Activated CD4-positive, alpha-beta T cell treated with anti-CD3 and anti-CD28 coated beads, Interleukin-2, amount 50 U/mL, for 16 hours (primary cell): ENCODE measurements at regions not wholly inside any gene's neighbourhood (a gene's known extent, or its start where the extent isn't known, plus 50 kb on each side); places are given as distances from the start of the nearest gene placed in this dataset.
"Not testable (repeated sequence)": the region's sequence is repeated elsewhere in the genome, so short reads cannot be mapped to it uniquely, and the experiment has no call there.

Experiments used
- DNase-seq: peaks from one replicate; pipeline ENCODE4 v3.0.0-alpha.2; 2020

DNA sequence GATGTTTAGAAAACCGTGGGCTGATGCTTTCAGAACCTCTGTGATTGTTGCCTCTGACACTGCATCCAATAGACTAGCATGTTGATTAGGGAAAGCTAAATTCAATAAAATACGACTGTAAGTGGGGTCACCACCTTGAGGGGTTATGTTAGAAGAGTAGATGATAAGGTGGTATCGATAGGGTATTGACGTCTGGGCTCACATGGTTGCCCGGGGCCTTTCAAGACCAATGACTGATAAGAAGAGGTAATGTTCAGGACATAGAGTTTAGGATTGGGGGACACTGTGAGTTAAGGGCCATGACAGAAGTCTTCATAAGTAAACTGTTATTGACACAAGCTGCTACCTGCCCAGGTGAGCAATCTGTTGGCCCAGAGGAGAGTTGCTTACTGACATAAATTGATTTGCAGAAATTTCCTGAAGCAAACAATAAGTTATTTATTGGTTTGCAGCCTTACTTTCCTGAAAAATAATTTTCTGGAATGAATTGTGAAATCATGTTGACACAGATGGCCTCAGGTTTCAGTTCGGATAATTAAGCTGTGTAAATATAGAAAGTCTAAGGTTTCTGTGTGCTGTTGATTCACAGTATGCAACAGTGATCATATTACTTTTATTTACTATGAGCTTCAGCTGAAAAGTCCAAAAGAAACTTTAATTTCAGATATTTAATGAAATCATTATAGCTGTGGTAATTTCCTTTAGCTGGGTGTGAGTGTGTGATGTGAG lies 289.9 kb upstream of the PRSS16 start:
- not testable (repeated sequence) for DNase-seq

DNA sequence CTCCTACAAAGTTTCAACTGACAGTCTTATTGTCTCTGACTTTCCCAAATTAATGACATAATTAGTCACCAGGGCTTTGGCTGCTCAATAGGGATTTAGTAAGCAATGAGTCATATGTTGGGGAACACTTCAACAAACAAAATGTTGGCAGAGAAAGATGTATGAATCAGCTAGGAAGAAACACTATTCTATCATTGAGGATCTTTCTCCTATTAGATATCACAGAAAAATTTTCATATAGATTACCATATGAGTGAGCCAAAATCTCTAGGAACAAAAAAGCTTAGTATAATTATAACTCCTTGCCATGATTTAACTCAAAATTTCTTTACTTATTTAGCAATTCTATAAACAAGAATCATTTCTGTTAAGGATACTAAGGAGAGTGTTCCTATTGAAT lies 286.3 kb upstream of the PRSS16 start:
- DNase-seq = not testable (repeated sequence)

DNA sequence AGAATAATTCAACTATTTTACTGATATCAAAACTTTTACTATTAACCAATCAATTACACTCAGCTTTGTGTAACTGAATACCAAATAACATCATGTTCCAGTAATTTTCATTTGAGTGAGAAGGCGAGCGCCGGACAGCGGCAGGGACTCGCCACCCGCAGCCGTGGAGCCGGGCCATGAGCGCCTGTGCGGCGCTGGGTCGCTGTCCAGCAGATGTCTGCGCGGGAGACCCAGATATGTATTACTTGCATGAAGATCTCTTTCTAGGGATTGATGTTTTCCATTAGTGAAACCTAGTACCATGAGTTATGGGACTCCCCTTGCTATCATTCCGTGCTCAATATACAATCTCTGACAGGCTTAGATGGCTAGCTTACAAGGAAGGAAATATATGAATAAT lies 245.1 kb upstream of the PRSS16 start:
- DNase-seq = no peak

DNA sequence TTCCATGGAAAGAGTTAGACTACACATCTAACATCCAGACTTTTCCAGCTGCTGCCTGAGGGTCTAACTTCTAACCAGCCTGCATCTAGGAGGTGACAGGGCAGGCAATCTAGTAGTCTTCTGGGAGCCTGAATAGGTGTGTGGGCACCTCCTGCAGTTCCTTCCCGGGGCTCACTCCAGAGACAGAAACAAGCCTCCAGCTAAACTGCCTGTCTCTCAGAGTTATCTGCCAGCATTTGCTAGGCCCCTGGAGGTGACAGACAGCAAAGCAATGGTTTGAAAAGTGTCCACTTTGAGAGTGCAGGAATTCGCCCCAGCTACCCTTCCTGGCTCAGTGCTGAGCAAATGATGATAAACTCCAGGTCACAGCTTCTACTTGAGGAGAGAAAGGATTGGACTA lies 240.5 kb upstream of the PRSS16 start:
- DNase-seq = no peak

DNA sequence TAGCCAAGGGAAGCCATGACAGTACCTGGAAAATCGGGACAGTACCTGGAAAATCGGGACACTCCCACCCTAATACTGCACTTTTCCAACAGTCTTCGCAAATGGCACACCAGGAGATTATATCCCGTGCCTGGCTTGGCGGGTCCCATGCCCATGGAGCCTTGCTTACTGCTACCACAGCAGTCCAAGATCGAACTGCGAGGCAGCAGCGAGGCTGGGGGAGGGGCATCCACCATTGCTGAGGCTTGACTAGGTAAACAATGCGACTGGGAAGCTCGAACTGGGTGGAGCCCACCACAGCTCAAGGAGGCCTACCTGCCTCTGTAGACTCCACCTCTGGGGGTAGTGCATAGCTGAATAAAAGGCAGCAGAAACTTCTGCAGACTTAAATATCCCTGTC lies 238.9 kb upstream of the PRSS16 start:
- not testable (repeated sequence) for DNase-seq

DNA sequence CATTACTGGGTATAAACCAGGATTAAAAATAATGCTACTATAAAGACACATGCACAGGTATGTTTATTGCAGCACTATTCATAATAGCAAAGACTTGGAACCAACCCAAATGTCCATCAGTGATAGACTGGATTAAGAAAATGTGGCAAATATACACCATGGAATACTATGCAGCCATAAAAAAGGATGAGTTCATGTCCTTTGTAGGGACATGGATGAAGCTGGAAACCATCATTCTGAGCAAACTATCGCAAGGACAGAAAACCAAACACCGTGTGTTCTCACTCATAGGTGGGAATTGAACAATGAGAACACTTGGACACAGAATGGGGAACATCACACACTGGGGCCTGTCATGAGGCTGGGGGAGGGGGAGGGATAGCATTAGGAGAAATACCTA lies 233.4 kb upstream of the PRSS16 start:
- not testable (repeated sequence) for DNase-seq

DNA sequence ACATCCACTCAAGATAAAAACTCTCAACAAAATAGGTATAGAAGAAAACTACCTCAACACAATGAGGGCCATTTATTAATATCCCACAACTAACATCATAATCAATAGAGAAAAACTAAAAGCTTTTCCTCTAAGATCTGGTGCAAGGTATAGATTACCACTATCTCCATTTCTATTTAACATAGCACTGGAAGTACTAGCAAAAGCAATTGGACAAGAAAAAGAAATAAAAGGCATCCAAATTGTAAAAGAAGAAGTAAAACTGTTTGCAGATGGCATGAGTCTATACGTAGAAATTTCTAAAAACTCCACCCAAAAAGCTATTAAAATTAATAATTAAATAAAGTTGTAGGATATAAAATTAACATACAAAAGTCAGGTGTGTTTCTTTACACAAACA lies 230.8 kb upstream of the PRSS16 start:
- DNase-seq = no peak

DNA sequence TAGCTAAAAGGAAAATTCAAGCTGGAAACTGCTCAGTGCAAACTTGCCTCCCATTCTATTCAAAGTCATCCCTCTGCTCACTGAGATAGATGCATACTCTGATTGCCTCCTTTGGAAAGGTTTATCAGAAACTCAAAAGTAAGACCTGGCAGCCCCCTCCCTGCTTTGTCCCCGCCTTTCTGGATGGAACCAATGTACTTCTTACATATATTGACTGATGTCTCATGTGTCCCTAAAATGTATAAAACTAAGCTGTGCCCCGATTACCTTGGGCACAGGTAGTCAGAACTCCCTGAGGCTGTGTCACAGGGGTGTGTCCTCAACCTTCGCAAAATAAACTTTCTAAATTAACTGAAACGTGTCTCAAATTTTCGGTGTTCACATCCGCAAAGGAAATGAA lies 229.1 kb upstream of the PRSS16 start:
- not testable (repeated sequence) for DNase-seq

DNA sequence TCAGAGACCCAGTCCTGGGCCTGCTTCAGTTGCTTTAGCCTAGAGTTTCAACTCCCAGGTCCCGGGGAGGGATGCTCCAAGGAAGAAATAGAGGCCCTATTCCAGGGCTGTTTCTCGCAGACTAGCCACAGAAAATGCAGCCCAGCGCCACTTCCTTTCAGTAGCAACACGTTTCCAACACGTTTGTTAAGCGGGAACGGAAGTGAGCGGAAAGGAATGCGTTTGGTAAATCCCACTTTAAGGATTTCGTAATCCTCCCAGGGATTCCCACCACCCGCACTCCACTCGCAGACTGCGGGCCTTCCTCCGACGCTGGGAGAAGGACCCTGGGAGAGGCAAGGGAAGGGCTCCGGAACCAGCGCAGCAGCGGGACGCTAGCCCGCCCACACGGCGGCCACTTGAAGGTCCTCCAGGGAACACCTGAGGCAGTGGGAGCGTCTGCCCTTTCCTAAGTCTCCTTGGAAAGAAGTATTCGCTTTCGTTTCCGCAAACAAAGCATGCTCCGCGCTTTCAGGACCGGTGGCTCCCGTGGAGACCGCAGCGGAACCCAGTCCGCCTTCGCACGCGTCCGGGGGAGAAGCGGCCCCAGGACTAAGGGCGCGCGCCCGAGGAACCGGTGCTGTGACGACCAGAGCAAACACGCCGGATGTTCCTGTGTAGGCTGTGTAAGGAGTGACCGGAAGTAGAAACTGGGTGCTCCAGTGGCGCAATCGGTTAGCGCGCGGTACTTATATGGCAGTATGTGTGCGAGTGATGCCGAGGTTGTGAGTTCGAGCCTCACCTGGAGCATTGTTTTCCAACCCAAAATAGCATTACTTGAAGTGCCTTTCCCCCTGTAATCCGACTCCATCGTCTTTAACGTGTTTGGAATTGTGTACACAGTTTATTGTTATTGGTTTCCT lies 227.6 kb upstream of the PRSS16 start:
- DNase-seq = peak; percentile 81

DNA sequence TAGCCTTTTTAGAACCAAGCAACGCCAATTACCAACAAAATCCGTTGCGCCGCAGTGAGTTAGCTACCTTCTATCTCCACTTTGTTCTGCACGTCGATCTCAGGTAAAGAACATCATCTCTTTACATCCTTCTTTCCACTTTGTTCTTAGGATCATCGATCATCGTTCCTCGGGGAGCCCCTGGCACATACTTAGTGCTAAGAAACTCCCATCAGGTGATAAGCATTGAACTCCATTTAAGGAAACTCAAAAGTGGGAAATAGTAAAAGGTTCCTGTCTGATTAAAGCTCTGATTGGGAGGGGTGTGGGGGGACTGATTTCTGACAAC lies 227.0 kb upstream of the PRSS16 start:
- no peak for DNase-seq

DNA sequence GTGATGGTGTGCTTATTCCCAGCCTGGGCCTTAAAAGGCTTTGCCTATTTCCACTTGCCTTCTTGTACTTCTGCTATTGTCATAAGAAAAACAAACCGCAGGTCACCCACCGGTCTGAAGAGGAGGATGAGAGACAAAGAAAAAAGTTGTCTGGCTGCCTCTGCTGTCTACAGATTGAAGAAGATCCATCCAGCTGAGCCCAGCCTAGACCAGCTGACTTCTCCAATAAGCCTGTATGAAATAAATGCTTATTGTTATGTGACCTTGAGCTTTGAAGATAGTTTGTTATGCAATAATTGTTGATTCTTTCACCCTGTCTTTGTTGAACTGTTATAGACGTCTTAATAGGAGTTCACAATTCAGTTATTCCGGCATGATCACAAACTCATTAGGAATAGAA lies 223.8 kb upstream of the PRSS16 start:
- no peak for DNase-seq

DNA sequence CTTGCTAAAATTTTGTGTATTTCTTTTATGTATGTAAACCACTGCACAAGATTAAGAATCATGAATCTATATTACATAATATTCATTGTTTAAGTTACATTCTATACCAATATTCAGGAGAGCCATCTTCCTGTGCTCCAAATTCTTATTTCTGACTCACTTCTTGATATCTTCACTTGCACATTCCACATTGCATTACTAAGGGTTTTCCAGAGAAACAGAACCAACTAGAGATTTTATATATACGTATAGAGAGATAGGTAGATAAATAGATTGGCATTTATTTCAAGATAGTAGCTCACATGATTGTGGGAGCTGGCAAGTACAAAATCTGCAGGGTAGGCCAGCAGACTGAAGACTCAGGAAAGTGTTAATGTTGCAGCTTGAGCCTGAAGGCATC lies 222.2 kb upstream of the PRSS16 start:
- no peak for DNase-seq

DNA sequence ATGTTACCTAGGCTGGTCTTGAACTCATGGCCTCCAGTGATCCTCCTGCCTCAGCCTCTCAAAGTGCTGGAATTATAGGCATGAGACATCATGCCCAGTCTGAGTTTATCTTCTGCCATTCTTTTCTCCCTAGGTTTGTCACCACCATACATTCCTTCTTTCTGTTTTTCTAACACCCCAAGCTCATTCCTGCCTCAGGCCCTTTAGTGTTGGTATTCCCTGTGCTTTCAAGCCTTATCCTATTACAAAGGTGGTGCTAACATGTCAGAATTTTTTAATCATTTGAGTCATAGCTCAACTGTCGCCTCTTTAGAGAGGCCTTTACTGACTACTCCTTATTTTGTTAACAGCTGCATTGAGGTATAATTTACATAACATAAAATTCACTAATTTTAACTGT lies 221.1 kb upstream of the PRSS16 start:
- DNase-seq = no peak

DNA sequence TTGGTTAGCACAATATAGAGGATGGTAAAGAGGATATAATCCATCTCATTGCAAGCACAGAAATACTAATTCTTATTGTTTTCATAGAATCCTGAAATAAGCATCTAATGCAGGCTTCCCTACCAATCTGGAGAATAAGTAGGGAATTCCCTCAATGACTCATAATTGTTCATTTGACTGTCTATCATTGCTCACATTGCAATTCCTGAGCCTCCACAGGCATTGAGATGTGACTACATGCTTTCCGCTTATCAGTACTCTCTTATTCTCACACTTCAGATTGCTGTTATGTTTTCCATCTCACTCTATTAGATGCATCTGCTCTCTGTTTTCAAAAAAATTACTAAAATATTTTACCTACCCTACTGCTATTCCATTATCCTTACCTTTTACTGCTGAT lies 216.2 kb upstream of the PRSS16 start:
- no peak for DNase-seq

DNA sequence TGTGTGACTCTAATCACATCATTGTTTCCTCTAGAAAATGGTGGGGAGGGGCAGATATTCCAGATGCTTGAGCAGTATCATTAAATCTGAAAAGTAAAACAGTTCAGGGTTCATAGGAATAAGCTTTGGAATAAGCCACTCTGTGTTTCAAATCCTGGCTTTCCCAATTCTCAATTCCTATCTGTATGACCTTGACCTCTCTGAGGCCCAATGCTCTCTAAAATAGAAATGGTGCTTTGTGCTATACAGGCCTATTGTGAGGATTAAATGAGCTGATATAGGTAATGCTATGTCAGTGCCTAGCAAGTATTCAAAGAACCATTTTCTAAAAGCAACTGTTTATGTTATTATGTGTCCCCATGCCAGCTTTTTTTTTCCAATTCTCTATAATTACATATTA lies 209.0 kb upstream of the PRSS16 start:
- DNase-seq = no peak

DNA sequence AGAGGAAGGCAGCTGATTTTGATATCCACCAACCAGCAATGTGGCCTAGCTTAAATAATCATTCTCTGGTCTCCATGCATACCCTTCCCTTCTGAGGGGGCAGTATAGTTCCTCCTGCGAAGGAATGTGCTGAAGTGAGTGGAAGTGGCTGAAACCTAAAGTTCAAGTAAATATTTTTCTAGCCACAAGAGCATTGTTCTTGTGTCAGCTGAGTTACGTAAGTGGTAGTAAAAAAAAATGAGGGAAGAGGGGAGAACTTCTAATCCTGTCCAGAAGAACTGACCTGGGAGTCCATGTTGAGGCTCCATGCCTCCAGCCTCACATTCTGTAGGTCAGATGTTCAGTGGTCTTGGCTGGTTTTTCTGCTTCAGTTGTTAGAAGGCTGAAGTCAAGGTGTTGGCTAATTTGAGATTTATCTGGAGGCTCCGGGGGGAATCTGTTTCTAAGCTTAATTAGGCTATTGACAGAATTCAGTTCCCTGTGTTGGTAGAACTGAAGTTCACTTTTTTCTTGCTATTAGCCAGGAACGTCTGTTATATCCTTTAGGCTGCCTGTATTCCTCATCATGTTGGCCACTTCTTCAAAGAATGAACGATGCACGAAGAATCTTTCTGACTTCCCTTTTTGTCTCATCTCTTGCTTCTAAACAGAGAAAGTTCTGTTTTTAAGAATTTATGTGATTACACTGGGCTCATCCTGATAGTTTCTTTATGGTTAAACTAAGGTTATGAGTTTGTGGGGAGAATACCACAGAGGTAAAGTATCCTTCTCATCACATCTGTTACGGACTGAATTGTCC lies 207.1 kb upstream of the PRSS16 start:
- DNase-seq = no peak

DNA sequence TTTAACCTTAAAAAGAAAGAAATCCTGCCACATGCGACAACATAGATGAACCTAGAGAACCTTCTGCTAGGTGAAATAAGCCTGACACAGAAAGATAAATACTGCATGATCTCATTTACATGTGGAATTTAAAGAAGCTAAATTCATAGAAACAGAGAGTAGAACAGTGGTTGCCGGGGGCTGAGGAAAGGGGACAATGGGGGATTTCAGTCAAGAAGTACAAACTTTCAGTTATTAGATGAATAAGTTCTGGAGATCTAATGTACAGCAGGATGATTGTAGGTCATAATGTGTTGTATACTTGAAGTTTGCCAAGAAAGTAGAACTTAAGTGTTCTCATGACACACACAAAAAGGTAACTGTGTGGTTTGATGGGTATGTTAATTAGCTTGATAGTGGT lies 204.3 kb upstream of the PRSS16 start:
- DNase-seq = no peak

DNA sequence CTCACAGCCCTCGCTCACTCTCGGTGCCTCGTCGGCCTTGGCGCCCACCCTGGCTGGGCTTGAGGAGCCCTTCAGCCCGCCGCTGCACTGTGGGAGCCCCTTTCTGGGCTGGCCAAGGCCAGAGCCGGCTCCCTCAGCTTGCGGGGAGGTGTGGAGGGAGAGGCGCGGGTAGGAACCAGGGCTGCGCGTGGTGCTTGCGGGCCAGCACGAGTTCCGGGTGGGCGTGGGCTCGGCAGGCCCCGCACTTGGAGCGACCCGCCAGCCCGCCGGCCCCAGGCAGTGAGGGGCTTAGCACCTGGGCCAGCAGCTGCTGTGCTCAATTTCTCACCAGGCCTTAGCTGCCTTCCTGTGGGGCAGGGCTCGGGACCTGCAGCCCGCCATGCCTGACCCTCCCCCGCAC lies 202.4 kb upstream of the PRSS16 start:
- not testable (repeated sequence) for DNase-seq

DNA sequence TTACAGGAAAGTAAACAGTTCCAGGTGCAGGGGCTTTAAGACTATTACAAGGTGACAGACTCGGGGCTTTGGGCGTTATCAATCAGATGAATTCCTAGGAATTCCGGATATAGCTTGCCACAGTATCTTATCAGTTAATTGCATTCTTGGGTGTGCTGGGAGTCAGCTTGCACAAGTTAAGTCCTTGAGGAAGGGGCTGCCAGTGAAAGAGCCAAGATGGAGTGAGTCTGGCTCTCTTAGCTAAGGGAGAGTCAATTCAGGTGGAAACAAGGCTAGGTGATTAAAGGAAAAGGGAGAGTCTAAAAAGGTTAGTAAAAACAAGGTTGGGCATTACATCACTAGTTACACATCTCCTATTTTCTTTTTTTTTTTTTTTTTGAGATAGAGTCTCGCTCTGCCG lies 199.8 kb upstream of the PRSS16 start:
- DNase-seq = not testable (repeated sequence)

DNA sequence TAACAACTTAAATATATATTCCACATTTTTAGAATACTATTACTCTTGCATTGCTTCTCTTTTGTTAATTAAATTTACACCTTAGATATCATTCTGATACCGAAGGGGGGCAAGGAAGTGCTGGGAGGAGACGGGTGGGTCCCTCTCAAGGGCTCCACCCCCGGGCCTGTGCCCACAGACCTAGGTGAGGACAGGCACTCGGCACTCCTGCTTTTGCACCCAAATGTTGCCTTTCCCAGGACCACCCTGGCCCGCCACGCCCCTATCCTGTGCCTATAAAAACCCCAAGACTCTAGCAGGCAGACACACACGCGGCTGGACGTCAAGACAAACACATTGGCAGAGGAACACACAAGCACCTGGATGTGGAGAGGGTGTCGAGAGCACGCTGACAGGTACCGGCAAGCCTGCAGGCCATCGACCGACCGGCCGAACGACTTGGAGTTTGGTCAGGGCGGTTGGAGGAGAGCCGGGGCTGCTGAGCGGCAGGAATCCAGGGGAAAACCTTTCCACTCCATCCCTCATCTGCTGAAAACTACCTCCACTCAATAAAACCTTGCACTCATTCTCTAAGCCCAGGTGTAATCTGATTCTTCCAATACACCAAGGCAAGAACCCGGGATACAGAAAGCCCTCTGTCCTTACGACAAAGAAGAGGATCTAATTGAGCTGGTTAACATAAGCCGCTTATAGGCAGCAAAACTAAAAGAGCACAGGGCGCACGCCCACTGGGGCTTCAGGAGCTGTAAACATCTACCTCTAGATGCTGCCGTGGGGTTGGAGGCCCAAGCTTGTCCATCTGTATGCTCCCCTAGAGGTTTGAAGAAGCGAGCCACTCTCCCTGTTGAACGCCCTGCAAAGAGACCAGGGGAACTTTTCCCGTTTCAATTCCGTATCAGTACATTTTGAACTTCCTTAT lies 197.4 kb upstream of the PRSS16 start:
- DNase-seq = no peak

DNA sequence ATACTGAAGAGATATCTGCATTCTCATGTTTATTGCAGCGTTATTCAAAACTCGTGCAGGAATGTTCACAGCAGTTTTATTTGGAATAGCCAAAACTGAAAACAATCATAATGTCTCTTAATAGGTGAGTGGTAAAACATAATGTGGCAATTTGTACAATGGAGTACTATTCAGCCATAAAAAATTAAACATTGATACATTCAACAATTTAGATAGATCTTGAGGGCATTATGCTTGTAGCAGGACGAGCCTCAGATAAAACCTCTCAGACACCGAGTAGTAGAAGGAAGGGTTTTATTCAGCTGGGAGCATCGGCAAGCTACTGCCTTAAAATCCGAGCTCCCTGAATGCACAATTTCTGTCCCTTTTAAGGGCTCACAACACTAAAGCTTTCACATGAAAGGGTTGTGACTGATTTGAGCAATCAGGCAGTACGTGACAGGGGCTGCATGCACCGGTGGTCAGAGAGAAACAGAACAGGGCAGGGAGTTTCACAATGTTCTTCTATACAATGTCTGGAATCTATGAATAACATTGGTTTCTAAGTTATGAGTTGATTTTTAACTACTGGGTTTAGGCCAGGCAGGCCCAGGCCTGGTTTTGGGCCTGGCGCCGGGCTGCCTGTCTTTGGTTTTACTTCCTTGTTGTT lies 195.3 kb upstream of the PRSS16 start:
- DNase-seq = not testable (repeated sequence)

DNA sequence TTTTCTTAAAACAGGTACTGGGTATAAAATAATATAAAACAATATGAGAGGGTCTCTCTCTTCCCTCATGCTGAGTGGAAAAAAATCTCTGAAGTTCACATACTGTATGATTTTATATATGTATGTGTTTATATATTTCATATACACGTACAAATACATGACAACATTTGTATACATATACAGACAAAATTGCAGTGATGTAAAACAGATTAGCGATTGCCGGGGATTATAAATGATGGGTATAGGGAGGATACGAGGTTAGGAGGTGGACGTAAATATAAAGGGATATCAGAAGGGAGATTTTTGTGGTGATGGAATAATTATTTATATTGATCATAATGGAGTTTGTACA lies 194.8 kb upstream of the PRSS16 start:
- no peak for DNase-seq
